ENCODE measurements at regions not wholly inside any gene's neighbourhood (a gene's known extent, or its start where the extent isn't known, plus 50 kb on each side); places are given as distances from the start of the nearest gene placed in this dataset.

- TF ChIP-seq ZNF660 (CRISPR knock-in tag; IDR thresholded peaks at IDR 0.05; ENCODE audit: borderline replicate concordance, low read depth) (no peak), ZNF160 (CRISPR knock-in tag; IDR thresholded peaks at IDR 0.05) (peak; percentile 86), NFKBIZ (CRISPR knock-in tag; IDR thresholded peaks at IDR 0.05) (0 out of 2 replicates have a peak, but pooled peaks have one; percentile 52), GATAD2A (CRISPR knock-in tag; IDR thresholded peaks at IDR 0.05) (peak; percentile 97), ZSCAN25 (CRISPR knock-in tag; IDR thresholded peaks at IDR 0.05) (peak; percentile 89), ZNF101 (CRISPR knock-in tag; IDR thresholded peaks at IDR 0.05; ENCODE audit: borderline replicate concordance, low read depth) (no peak), ZNF407 (CRISPR knock-in tag; IDR thresholded peaks at IDR 0.05; ENCODE audit: not compliant biosample characterization) (no peak), FOXP4 (CRISPR knock-in tag; IDR thresholded peaks at IDR 0.05) (peak; percentile 89), HNRNPL (IDR thresholded peaks at IDR 0.05; ENCODE audit: low read depth, low read length) (no peak), HES4 (CRISPR knock-in tag; IDR thresholded peaks at IDR 0.05; ENCODE audit: borderline replicate concordance) (no peak), KMT2B (CRISPR knock-in tag; IDR thresholded peaks at IDR 0.05) (0 out of 2 replicates have a peak, but pooled peaks have one; percentile 51), ZNF180 (CRISPR knock-in tag; IDR thresholded peaks at IDR 0.05; ENCODE audit: borderline replicate concordance, low read depth) (no peak), CSRNP1 (CRISPR knock-in tag; IDR thresholded peaks at IDR 0.05) (no peak), ZNF670 (CRISPR knock-in tag; IDR thresholded peaks at IDR 0.05; ENCODE audit: borderline replicate concordance) (peak; percentile 74; the same call in 1 of the 2 replicates), ZNF280B (CRISPR knock-in tag; IDR thresholded peaks at IDR 0.05; ENCODE audit: borderline replicate concordance) (no peak), ZNF17 (CRISPR knock-in tag; IDR thresholded peaks at IDR 0.05) (no peak), ZSCAN22 (CRISPR knock-in tag; IDR thresholded peaks at IDR 0.05) (no peak)
Observed at GRCh38 chr6:2514965-2515543, 235.7 kb downstream of the MYLK4 start (continued).
